SW480 (cell line): ENCODE measurements at regions not wholly inside any gene's neighbourhood (a gene's known extent, or its start where the extent isn't known, plus 50 kb on each side); places are given as distances from the start of the nearest gene placed in this dataset.
"Not testable (repeated sequence)": the region's sequence is repeated elsewhere in the genome, so short reads cannot be mapped to it uniquely, and the experiment has no call there.

Experiments used
- DNase-seq: peaks from one replicate; pipeline ENCODE4 v3.0.0-alpha.2; 2016; ENCODE audit warnings: low spot score

DNA sequence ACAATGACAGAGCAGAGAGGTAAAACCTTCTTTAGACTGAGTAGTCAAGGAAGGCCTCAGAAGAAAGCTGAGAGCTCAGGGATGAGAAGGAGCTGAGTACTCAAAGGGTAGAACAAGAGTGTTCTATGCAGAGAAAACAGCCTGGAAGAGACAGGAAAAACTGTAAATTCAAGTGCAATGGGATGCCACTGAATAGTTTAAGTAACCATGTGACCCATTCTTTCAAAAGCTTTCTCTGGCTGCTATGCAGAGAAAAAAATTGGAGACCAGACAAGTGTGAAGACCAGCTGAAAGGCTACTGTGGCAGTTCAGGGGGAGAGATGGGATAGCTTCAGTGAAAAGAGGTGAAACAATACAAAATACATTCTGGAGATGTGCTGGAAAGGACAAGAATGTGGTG is 61.3 kb upstream of the RNF38 start:
- no peak for DNase-seq

DNA sequence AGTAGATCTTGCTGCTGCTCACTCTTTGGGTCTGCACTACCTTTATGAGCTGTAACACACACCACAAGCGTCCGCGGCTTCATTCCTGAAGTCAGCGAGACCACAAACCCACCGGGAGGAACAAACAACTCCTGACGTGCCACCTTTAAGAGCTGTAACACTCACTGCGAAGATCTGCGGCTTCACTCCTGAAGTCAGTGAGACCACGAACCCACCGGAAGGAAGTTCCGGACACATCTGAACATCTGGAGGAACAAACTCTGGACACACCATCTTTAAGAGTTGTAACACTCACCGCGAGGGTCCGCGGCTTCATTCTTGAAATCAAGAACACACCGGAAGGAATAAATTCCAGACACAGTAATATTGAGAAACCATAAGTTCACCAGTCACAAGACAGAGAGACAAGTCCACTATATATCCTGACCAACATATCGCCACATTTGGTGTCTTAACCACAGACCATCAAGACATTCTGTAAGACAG is 58.4 kb upstream of the RNF38 start:
- not testable (repeated sequence) for DNase-seq

DNA sequence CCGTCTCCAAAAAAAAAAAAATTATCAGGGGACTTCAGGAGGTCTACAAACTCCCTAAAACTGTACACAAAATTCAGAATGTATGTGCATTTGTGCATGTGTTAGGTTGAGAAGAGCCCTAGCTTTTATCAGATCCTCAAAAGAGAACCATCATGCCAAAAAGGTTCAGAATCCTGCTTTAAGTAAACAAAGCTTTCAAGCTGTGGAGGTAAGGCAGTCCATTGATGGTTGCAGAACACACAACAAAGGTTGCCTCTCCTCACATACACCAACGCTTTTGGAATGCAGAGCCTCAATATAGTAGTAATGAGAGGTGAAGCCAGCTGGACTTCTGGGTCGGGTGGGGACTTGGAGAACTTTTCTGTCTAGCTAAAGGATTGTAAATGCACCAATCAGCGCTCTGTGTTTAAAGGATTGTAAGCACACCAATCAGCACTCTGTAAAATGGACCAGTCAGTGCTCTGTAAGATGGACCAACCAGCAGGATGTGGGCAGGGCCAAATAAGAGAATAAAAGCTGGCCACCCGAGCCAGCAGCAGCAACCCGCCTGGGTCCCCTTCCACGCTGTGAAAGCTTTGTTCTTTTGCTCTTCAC is 57.9 kb upstream of the RNF38 start:
- no peak for DNase-seq

- no peak for DNase-seq
These were observed 56.5 kb upstream of the RNF38 start for GRCh38 chr9:36456480-36457065.

- DNase-seq: no peak
These were observed 51.9 kb upstream of the RNF38 start for GRCh38 chr9:36451949-36452348.

GRCh38 chr9:36450110-36450732 is 50.2 kb upstream of the RNF38 start:
- DNase-seq: peak; percentile 49
